ENCODE measurements at regions not wholly inside any gene's neighbourhood (a gene's known extent, or its start where the extent isn't known, plus 50 kb on each side); places are given as distances from the start of the nearest gene placed in this dataset.

GRCh38 chr21:38188037-38188436 lies 68.8 kb upstream of the KCNJ15 start:
- Histone ChIP-seq H3K4me3 (no peak overlapping the region), H3K36me3 (no peaks in the 10 kb centered on the region), H3K4me1 (no peaks in the 10 kb centered on the region), H3K9me3 (no peaks in the 10 kb centered on the region), H3K27ac (no peak overlapping the region), H3K27me3 (no peaks in the 10 kb centered on the region)
- no peak for DNase-seq (ENCODE audit: extremely low spot score in 2 of 2)
- intact Hi-C loops (cut with DNase I), result no loop called here
- TF ChIP-seq POLR2A (IDR thresholded peaks at IDR 0.05) (no peak), CTCF (IDR thresholded peaks at IDR 0.05) (no peak), POLR2AphosphoS5 (IDR thresholded peaks at IDR 0.05; ENCODE audit: insufficient read depth in 1 of 2, low read depth in 1 of 2) (no peak)

GRCh38 chr21:38196036-38196435 lies 60.8 kb upstream of the KCNJ15 start:
- H3K4me3 ChIP-seq, result no peak overlapping the region
- H3K27me3 ChIP-seq, result no peaks in the 10 kb centered on the region
- TF ChIP-seq POLR2AphosphoS5 (IDR thresholded peaks at IDR 0.05; ENCODE audit: insufficient read depth in 1 of 2, low read depth in 1 of 2) (no peak), CTCF (IDR thresholded peaks at IDR 0.05) (no peak), POLR2A (IDR thresholded peaks at IDR 0.05) (no peak)
- no peaks in the 10 kb centered on the region for H3K36me3 ChIP-seq
- peaks cover 7% of the 10 kb centered on the region for H3K9me3 ChIP-seq
- intact Hi-C loops (cut with DNase I), result no loop called here
- DNase-seq (ENCODE audit: extremely low spot score in 2 of 2), result no peak
- H3K4me1 ChIP-seq, result no peaks in the 10 kb centered on the region
- H3K27ac ChIP-seq, result no peak overlapping the region

- no peak overlapping the region for H3K4me3 ChIP-seq
- no peaks in the 10 kb centered on the region for H3K36me3 ChIP-seq
- intact Hi-C loops (cut with DNase I), result no loop called here
- no peaks in the 10 kb centered on the region for H3K4me1 ChIP-seq
- H3K27ac ChIP-seq, result no peak overlapping the region
- no peaks in the 10 kb centered on the region for H3K27me3 ChIP-seq
- TF ChIP-seq POLR2A (IDR thresholded peaks at IDR 0.05), result no peak
- no peak for TF ChIP-seq CTCF (IDR thresholded peaks at IDR 0.05)
- no peak for TF ChIP-seq POLR2AphosphoS5 (IDR thresholded peaks at IDR 0.05; ENCODE audit: insufficient read depth in 1 of 2, low read depth in 1 of 2)
- no peak for DNase-seq (ENCODE audit: extremely low spot score in 2 of 2)
- H3K9me3 ChIP-seq, result no peaks in the 10 kb centered on the region
Observed at GRCh38 chr21:38202811-38203210, 54.0 kb upstream of the KCNJ15 start.

GRCh38 chr21:38203229-38203628 lies 53.6 kb upstream of the KCNJ15 start:
- Histone ChIP-seq H3K9me3 (no peaks in the 10 kb centered on the region), H3K27ac (no peak overlapping the region), H3K27me3 (no peaks in the 10 kb centered on the region), H3K4me3 (no peak overlapping the region), H3K36me3 (no peaks in the 10 kb centered on the region), H3K4me1 (no peaks in the 10 kb centered on the region)
- TF ChIP-seq POLR2AphosphoS5 (IDR thresholded peaks at IDR 0.05; ENCODE audit: insufficient read depth in 1 of 2, low read depth in 1 of 2), result no peak
- no peak for TF ChIP-seq POLR2A (IDR thresholded peaks at IDR 0.05)
- no peak for TF ChIP-seq CTCF (IDR thresholded peaks at IDR 0.05)
- no peak for DNase-seq (ENCODE audit: extremely low spot score in 2 of 2)
- intact Hi-C loops (cut with DNase I), result no loop called here

- TF ChIP-seq CTCF (IDR thresholded peaks at IDR 0.05) (no peak), POLR2A (IDR thresholded peaks at IDR 0.05) (no peak), POLR2AphosphoS5 (IDR thresholded peaks at IDR 0.05; ENCODE audit: insufficient read depth in 1 of 2, low read depth in 1 of 2) (no peak)
- intact Hi-C loops (cut with DNase I), result no loop called here
Observed at GRCh38 chr21:38205940-38206339, 50.9 kb upstream of the KCNJ15 start.

More at GRCh38 chr21:38205940-38206339, 50.9 kb upstream of the KCNJ15 start:
- no peak overlapping the region for H3K4me3 ChIP-seq
- no peaks in the 10 kb centered on the region for H3K9me3 ChIP-seq
- DNase-seq (ENCODE audit: extremely low spot score in 2 of 2), result no peak
- H3K27me3 ChIP-seq, result no peaks in the 10 kb centered on the region
- no peaks in the 10 kb centered on the region for H3K36me3 ChIP-seq
- H3K4me1 ChIP-seq, result no peaks in the 10 kb centered on the region
- H3K27ac ChIP-seq, result no peak overlapping the region
